MCF 10A (cell line): ENCODE measurements at regions not wholly inside any gene's neighbourhood (a gene's known extent, or its start where the extent isn't known, plus 50 kb on each side); places are given as distances from the start of the nearest gene placed in this dataset.
"Not testable (repeated sequence)": the region's sequence is repeated elsewhere in the genome, so short reads cannot be mapped to it uniquely, and the experiment has no call there.

Source experiments
- BruUV-seq: library from RNA; stranded (reverse); fragments of 400-500 nt; replicated peaks from 2 replicates; lab custom pipeline; 2021; lab: Mats Ljungman, UMichigan
- CTCF ChIA-PET: fragments of 300-600 bp; sonication (Branson Sonifier 250); formaldehyde crosslinking; extraction: SDS; loops from one replicate; lab custom pipeline; 2021; ENCODE audit warnings: antibody characterized with exemption, inconsistent platforms; lab: Yijun Ruan, JAX
- POLR2A ChIA-PET: fragments of 300-600, 350-650 bp; sonication (Branson Sonifier 250); formaldehyde crosslinking; extraction: SDS; loops from one replicate; lab custom pipeline; 2020; ENCODE audit warnings: antibody characterized with exemption, inconsistent platforms; lab: Yijun Ruan, JAX
- DNase-seq: peaks from one replicate; pipeline ENCODE4 v3.0.0-alpha.2; 2018; ENCODE audit not compliant: unreplicated experiment
- H3K27ac Mint-ChIP-seq: one replicate; pipeline ENCODE4 v1.8.0; 2022; ENCODE audit warnings: mild to moderate bottlenecking, low read depth, mixed read lengths; ENCODE audit not compliant: unreplicated experiment
- H3K27me3 Mint-ChIP-seq: one replicate; pipeline ENCODE4 v1.8.0; 2022; ENCODE audit warnings: mixed read lengths; ENCODE audit not compliant: insufficient read depth, unreplicated experiment
- H3K36me3 Mint-ChIP-seq: one replicate; pipeline ENCODE4 v1.8.0; 2022; ENCODE audit warnings: mild to moderate bottlenecking, moderate library complexity, mixed read lengths; ENCODE audit not compliant: insufficient read depth, unreplicated experiment
- H3K4me1 Mint-ChIP-seq: one replicate; pipeline ENCODE4 v1.8.0; 2022; ENCODE audit warnings: mixed read lengths; ENCODE audit not compliant: insufficient read depth, unreplicated experiment
- H3K4me3 Mint-ChIP-seq: one replicate; pipeline ENCODE4 v1.8.0; 2022; ENCODE audit warnings: mild to moderate bottlenecking, moderate library complexity, mixed read lengths; ENCODE audit not compliant: unreplicated experiment
- H3K9me3 Mint-ChIP-seq: one replicate; pipeline ENCODE4 v1.8.0; 2022; ENCODE audit warnings: mixed read lengths; ENCODE audit not compliant: unreplicated experiment
- CTCF ChIP-seq: fragments of 200-600 bp; IDR thresholded peaks from one replicate; pipeline ENCODE4 v1.8.0; 2022; ENCODE audit warnings: antibody characterized with exemption, mild to moderate bottlenecking; ENCODE audit not compliant: unreplicated experiment
- intact Hi-C: fragments of 100-400 bp; cut with micrococcal nuclease; formaldehyde crosslinking; loops from 2 replicates; pipeline ENCODE4 v1.14.1; 2022

DNA sequence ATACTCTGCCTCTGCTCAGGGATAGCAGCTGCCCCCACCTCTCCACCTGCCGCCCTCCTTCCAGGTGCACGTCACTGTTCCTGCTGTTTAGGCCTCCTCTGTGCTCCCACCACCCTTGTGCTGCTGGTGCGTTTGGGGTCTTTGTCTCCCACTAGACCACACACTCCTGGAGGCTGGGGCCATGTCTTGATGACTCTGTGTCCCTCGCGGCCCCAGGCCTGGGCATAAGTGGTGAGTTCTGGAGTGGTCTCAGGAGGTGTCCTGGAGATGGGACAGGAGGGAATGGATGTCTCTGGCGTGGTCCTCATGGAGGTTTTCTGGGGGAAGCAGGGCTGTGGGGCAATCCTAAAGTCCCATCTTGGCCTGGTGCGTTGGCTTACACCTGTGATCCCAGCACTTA, 132.1 kb downstream of the TFCP2L1 start:
- BruUV-seq: no TSS peak
- Mint-ChIP-seq H3K4me3 (no peak overlapping the region), H3K9me3 (peaks cover 2% of the 10 kb centered on the region), H3K27me3 (no peaks in the 10 kb centered on the region), H3K36me3 (peaks cover 5% of the 10 kb centered on the region), H3K4me1 (peaks cover 15% of the 10 kb centered on the region), H3K27ac (no peak overlapping the region)
- no peak for TF ChIP-seq CTCF
- ChIA-PET CTCF (interaction anchor here (0.6 kb wide), 1 partner anchor 73 kb away, joined by 3 read pairs; no protein-coding TSS in a partner anchor), POLR2A (interaction anchor here (1.3 to 3.5 kb wide), 3 partner anchors 8 to 44 kb away, joined by 3 to 16 read pairs (median 10); no protein-coding TSS in a partner anchor)
- intact Hi-C loops: no loop called here
- no peak for DNase-seq

- no peak overlapping the region for H3K27ac Mint-ChIP-seq
- ChIA-PET POLR2A (interaction anchor here (0.7 to 3.5 kb wide), 3 partner anchors 9 to 130 kb away, joined by 4 to 16 read pairs (median 4); no protein-coding TSS in a partner anchor), CTCF (interaction anchor here (0.6 kb wide), 1 partner anchor 74 kb away, joined by 3 read pairs; no protein-coding TSS in a partner anchor)
- H3K36me3 Mint-ChIP-seq: peaks cover 5% of the 10 kb centered on the region
- H3K4me1 Mint-ChIP-seq: peaks cover 15% of the 10 kb centered on the region
- intact Hi-C loops: no loop called here
- H3K27me3 Mint-ChIP-seq: no peaks in the 10 kb centered on the region
- BruUV-seq: no TSS peak
- no peak for DNase-seq
- H3K4me3 Mint-ChIP-seq: no peak overlapping the region
- TF ChIP-seq CTCF: no peak
- H3K9me3 Mint-ChIP-seq: peaks cover 9% of the 10 kb centered on the region
Measured at GRCh38 chr2:121153516-121153915, 131.5 kb downstream of the TFCP2L1 start.

GRCh38 chr2:121155502-121156056, 129.4 kb downstream of the TFCP2L1 start:
- H3K36me3 Mint-ChIP-seq: peaks cover 5% of the 10 kb centered on the region

DNA sequence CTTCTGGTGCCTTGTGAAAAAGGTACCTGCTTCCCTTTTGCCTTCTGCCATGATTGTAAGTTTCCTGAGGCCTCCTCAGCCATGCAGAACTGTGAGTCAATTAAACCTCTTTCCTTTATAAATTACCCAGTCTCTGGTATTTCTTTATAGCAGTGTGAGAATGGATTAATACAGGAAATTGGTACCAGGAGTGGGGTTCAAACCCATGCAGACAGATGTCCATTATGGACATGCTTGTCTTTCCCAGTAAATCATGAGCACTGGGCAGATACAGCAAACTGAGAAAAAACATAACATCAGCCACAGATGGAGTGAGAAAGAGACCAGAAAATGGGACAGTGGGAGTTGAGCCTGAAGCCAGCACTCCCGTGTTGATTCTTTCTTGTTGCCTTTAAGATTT, 127.5 kb downstream of the TFCP2L1 start:
- H3K36me3 Mint-ChIP-seq, intact Hi-C loops, H3K4me3 Mint-ChIP-seq, BruUV-seq, CTCF ChIA-PET, POLR2A ChIA-PET, H3K9me3 Mint-ChIP-seq, H3K27ac Mint-ChIP-seq, H3K27me3 Mint-ChIP-seq, H3K4me1 Mint-ChIP-seq, DNase-seq: not testable (repeated sequence)

More at GRCh38 chr2:121155502-121156056, 129.4 kb downstream of the TFCP2L1 start:
- DNase-seq: peak; percentile 47
- CTCF ChIA-PET: no interaction called here
- H3K4me1 Mint-ChIP-seq: peaks cover 15% of the 10 kb centered on the region
- peak overlapping the region; percentile 3 for H3K27ac Mint-ChIP-seq
- TF ChIP-seq CTCF: no peak
- BruUV-seq: no TSS peak
- no peaks in the 10 kb centered on the region for H3K27me3 Mint-ChIP-seq
- POLR2A ChIA-PET: interaction anchor here (0.8 to 3.5 kb wide), 8 partner anchors 9 to 128 kb away, joined by 3 to 16 read pairs (median 4); no protein-coding TSS in a partner anchor
- intact Hi-C loops: no loop called here
- H3K4me3 Mint-ChIP-seq: no peak overlapping the region
- peaks cover 9% of the 10 kb centered on the region for H3K9me3 Mint-ChIP-seq
